ENCODE measurements at regions not wholly inside any gene's neighbourhood (a gene's known extent, or its start where the extent isn't known, plus 50 kb on each side); places are given as distances from the start of the nearest gene placed in this dataset.

GRCh38 chr6:71476371-71476770 is 187.8 kb downstream of the OGFRL1 start:
- TF ChIP-seq CTCF (IDR thresholded peaks at IDR 0.05; ENCODE audit: borderline replicate concordance, insufficient read depth, low read depth, low read length): no peak
- no peak overlapping the region for H3K4me3 ChIP-seq (ENCODE audit: low read depth, low read length)

GRCh38 chr6:71476872-71477271 is 188.3 kb downstream of the OGFRL1 start:
- TF ChIP-seq CTCF (IDR thresholded peaks at IDR 0.05; ENCODE audit: borderline replicate concordance, insufficient read depth, low read depth, low read length): no peak
- H3K4me3 ChIP-seq (ENCODE audit: low read depth, low read length): no peak overlapping the region

- H3K4me3 ChIP-seq (ENCODE audit: low read depth, low read length): no peak overlapping the region
- TF ChIP-seq CTCF (IDR thresholded peaks at IDR 0.05; ENCODE audit: borderline replicate concordance, insufficient read depth, low read depth, low read length): no peak
Measured at GRCh38 chr6:71478834-71479541, 190.4 kb downstream of the OGFRL1 start.

- TF ChIP-seq CTCF (IDR thresholded peaks at IDR 0.05; ENCODE audit: borderline replicate concordance, insufficient read depth, low read depth, low read length): no peak
- H3K4me3 ChIP-seq (ENCODE audit: low read depth, low read length): no peak overlapping the region
Measured at GRCh38 chr6:71480577-71480976, 192.0 kb downstream of the OGFRL1 start.

- H3K4me3 ChIP-seq (ENCODE audit: low read depth, low read length): no peak overlapping the region
- TF ChIP-seq CTCF (IDR thresholded peaks at IDR 0.05; ENCODE audit: borderline replicate concordance, insufficient read depth, low read depth, low read length): no peak
Measured at GRCh38 chr6:71481011-71481410, 192.4 kb downstream of the OGFRL1 start.

GRCh38 chr6:71481801-71482200 is 193.2 kb downstream of the OGFRL1 start:
- no peak for TF ChIP-seq CTCF (IDR thresholded peaks at IDR 0.05; ENCODE audit: borderline replicate concordance, insufficient read depth, low read depth, low read length)
- no peak overlapping the region for H3K4me3 ChIP-seq (ENCODE audit: low read depth, low read length)

- TF ChIP-seq CTCF (IDR thresholded peaks at IDR 0.05; ENCODE audit: borderline replicate concordance, insufficient read depth, low read depth, low read length): no peak
- H3K4me3 ChIP-seq (ENCODE audit: low read depth, low read length): no peak overlapping the region
Measured at GRCh38 chr6:71482742-71483141, 194.1 kb downstream of the OGFRL1 start.

Data from GM12875 (cell line).